Fibroblast of lung (primary cell): ENCODE measurements at regions not wholly inside any gene's neighbourhood (a gene's known extent, or its start where the extent isn't known, plus 50 kb on each side); places are given as distances from the start of the nearest gene placed in this dataset.

Experiments
- DNase-seq, 2 donors: peaks; one replicate each; pipeline versions ENCODE4 v3.0.0 to v3.0.0-alpha.2; 2010; ENCODE audit warnings: low read depth in 2 of 2
- H2AFZ ChIP-seq: 2 replicates; pipeline ENCODE4 v1.5.1; 2012; ENCODE audit warnings: low read length, control low read depth, inconsistent platforms
- H3K27ac ChIP-seq: 2 replicates; pipeline ENCODE4 v1.5.1; 2011; ENCODE audit warnings: low read length, control low read depth; ENCODE audit not compliant: insufficient read depth
- H3K27me3 ChIP-seq: 2 replicates; pipeline ENCODE4 v1.5.1; 2011; ENCODE audit warnings: mild to moderate bottlenecking, low read length; ENCODE audit not compliant: control insufficient read depth, insufficient read depth
- H3K36me3 ChIP-seq: 2 replicates; pipeline ENCODE4 v1.5.1; 2011; ENCODE audit warnings: low read length; ENCODE audit not compliant: control insufficient read depth, insufficient read depth
- H3K4me1 ChIP-seq: 2 replicates; pipeline ENCODE4 v1.5.1; 2011; ENCODE audit warnings: low read length; ENCODE audit not compliant: control insufficient read depth, insufficient read depth; ENCODE audit errors: extremely low read depth
- H3K4me2 ChIP-seq: 2 replicates; pipeline ENCODE4 v1.5.1; 2011; ENCODE audit warnings: low read length, control low read depth; ENCODE audit not compliant: insufficient read depth; ENCODE audit errors: extremely low read depth
- H3K4me3 ChIP-seq, 4 experiments: fragments of 200-600 bp in 1 of 4; sonication (generic) in 1 of 4; replicated peaks in 1 of 4; 2 replicates each; pipeline ENCODE4 v1.5.1; 2011 to 2016; ENCODE audit warnings: low read length in 4 of 4, low read depth in 3 of 4, mild to moderate bottlenecking in 3 of 4, control low read depth in 2 of 4, inconsistent platforms in 1 of 4, mixed read lengths in 1 of 4; ENCODE audit not compliant: insufficient read depth in 1 of 4; ENCODE audit errors: control extremely low read depth in 1 of 4
- H3K79me2 ChIP-seq: 2 replicates; pipeline ENCODE4 v1.5.1; 2012; ENCODE audit warnings: mild to moderate bottlenecking, low read length, inconsistent platforms; ENCODE audit not compliant: control insufficient read depth, insufficient read depth
- H3K9ac ChIP-seq: 2 replicates; pipeline ENCODE4 v1.5.1; 2011; ENCODE audit warnings: mild to moderate bottlenecking, low read length, control low read depth; ENCODE audit not compliant: insufficient read depth
- H3K9me3 ChIP-seq: 2 replicates; pipeline ENCODE4 v1.5.1; 2012; ENCODE audit warnings: low read depth, low read length; ENCODE audit not compliant: control insufficient read depth, insufficient read depth
- H4K20me1 ChIP-seq: 2 replicates; pipeline ENCODE4 v1.5.1; 2011; ENCODE audit warnings: low read length; ENCODE audit not compliant: control insufficient read depth, insufficient read depth; ENCODE audit errors: extremely low read depth
- EZH2 ChIP-seq: IDR thresholded peaks from 2 replicates; pipeline ENCODE4 v1.5.1; 2012; ENCODE audit warnings: low read length, control low read depth, mild to moderate bottlenecking; ENCODE audit errors: missing control alignments
- TF ChIP-seq, protein P1 (sequence below), 2 donors: IDR thresholded peaks in 1 of 2; conservative IDR thresholded peaks in 1 of 2; 1 replicate in 1 of 2; 2 replicates in 1 of 2; pipeline ENCODE4 v1.5.1; 2011 to 2012; ENCODE audit warnings: low read length in 2 of 2, control low read depth in 1 of 2, inconsistent platforms in 1 of 2, low read depth in 1 of 2, mild to moderate bottlenecking in 1 of 2

DNA sequence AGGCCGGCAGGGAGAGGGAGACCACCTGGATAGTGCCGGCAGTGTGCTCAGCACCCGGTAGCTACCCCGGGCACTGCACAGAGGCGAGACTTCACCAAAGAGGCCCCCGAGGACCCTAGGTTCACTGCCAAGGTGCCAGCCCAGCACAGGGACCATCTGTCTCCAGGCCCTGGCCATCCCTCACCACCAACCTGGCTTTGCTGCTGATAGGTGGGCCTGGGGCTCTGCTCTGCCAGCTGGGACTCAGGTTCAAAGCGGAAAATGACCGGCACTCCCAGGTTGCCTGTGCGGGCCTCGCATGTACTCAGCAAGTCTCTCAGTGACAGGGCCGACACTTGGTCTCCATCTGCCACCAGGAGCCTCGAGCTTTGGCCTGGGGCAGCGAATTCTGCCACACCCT lies 812.2 kb downstream of the BRD1 start:
- Histone ChIP-seq H3K79me2 (no peaks in the 10 kb centered on the region), H3K4me1 (no peaks in the 10 kb centered on the region), H3K4me3 (no peak overlapping the region), H3K9me3 (no peaks in the 10 kb centered on the region), H3K27me3 (no peaks in the 10 kb centered on the region), H3K36me3 (no peaks in the 10 kb centered on the region), H3K9ac (no peak overlapping the region), H3K27ac (no peak overlapping the region), H3K4me2 (no peak overlapping the region), H2AFZ (no peak overlapping the region), H4K20me1 (no peaks in the 10 kb centered on the region)
- DNase-seq = no peak
- TF ChIP-seq EZH2 = no peak
- TF ChIP-seq, protein P1, sequence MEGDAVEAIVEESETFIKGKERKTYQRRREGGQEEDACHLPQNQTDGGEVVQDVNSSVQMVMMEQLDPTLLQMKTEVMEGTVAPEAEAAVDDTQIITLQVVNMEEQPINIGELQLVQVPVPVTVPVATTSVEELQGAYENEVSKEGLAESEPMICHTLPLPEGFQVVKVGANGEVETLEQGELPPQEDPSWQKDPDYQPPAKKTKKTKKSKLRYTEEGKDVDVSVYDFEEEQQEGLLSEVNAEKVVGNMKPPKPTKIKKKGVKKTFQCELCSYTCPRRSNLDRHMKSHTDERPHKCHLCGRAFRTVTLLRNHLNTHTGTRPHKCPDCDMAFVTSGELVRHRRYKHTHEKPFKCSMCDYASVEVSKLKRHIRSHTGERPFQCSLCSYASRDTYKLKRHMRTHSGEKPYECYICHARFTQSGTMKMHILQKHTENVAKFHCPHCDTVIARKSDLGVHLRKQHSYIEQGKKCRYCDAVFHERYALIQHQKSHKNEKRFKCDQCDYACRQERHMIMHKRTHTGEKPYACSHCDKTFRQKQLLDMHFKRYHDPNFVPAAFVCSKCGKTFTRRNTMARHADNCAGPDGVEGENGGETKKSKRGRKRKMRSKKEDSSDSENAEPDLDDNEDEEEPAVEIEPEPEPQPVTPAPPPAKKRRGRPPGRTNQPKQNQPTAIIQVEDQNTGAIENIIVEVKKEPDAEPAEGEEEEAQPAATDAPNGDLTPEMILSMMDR (conservative IDR thresholded peaks at IDR 0.05 in 1 of 2, IDR thresholded peaks at IDR 0.05 in 1 of 2; ENCODE audit: low read depth in 1 of 2, low read length in 2 of 2) = no peak

GRCh38 chr22:49014227-49015201 lies 813.2 kb downstream of the BRD1 start:
- TF ChIP-seq EZH2 = no peak
- TF ChIP-seq, protein P1 (conservative IDR thresholded peaks at IDR 0.05 in 1 of 2, IDR thresholded peaks at IDR 0.05 in 1 of 2; ENCODE audit: low read depth in 1 of 2, low read length in 2 of 2) = no peak

DNA sequence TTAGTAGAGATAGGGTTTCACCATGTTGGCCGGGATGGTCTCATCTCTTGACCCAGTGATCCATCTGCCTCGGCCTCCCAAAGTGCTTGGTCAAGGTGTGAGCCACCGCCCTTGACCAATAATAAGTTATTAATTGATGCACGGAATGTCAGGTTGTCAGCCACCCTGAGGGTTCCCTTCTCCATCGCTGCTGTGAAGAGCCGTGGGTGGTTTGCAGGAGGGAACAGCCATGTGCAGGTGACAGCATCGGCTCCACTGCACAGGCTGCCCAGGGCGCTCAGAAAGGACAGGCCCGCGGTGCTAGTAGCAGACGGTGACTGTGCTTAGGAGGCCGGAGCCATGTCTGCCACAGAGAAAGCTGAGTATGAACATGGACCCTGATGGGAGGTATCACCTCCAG lies 814.0 kb downstream of the BRD1 start:
- no peak for TF ChIP-seq EZH2
- DNase-seq = no peak

More at GRCh38 chr22:49014227-49015201, 813.2 kb downstream of the BRD1 start:
- Histone ChIP-seq H2AFZ (no peak overlapping the region), H4K20me1 (no peaks in the 10 kb centered on the region), H3K9ac (no peak overlapping the region), H3K79me2 (no peaks in the 10 kb centered on the region), H3K4me2 (no peak overlapping the region), H3K27me3 (no peaks in the 10 kb centered on the region), H3K4me3 (no peak overlapping the region), H3K4me1 (no peaks in the 10 kb centered on the region), H3K9me3 (no peaks in the 10 kb centered on the region), H3K36me3 (no peaks in the 10 kb centered on the region), H3K27ac (no peak overlapping the region)
- DNase-seq = no peak

More for the DNA sequence above, 814.0 kb downstream of the BRD1 start:
- no peak overlapping the region for H3K9ac ChIP-seq
- no peak overlapping the region for H3K4me2 ChIP-seq
- H3K36me3 ChIP-seq = no peaks in the 10 kb centered on the region
- H3K4me3 ChIP-seq = no peak overlapping the region
- no peaks in the 10 kb centered on the region for H4K20me1 ChIP-seq
- no peak overlapping the region for H3K27ac ChIP-seq
- no peaks in the 10 kb centered on the region for H3K27me3 ChIP-seq
- H3K9me3 ChIP-seq = no peaks in the 10 kb centered on the region
- H2AFZ ChIP-seq = no peak overlapping the region
- no peaks in the 10 kb centered on the region for H3K4me1 ChIP-seq
- no peaks in the 10 kb centered on the region for H3K79me2 ChIP-seq
